IMR-90 (cell line): ENCODE measurements at regions not wholly inside any gene's neighbourhood (a gene's known extent, or its start where the extent isn't known, plus 50 kb on each side); places are given as distances from the start of the nearest gene placed in this dataset.

Experiments used
- ATAC-seq: fragments of 200-7000 bp; cut with Tn5 transposase; 2 replicates; pipeline ENCODE4 v1.9.1; 2020; ENCODE audit warnings: low read depth, mild to moderate bottlenecking, moderate library complexity
- BruUV-seq: library from RNA; stranded (reverse); fragments of 400-500 nt; replicated peaks from 2 replicates; lab custom pipeline; 2021; lab: Mats Ljungman, UMichigan
- CTCF ChIA-PET: fragments of 300-600 bp; formaldehyde crosslinking; extraction: SDS; loops from one replicate; lab custom pipeline; 2021; ENCODE audit warnings: antibody characterized with exemption; lab: Yijun Ruan, JAX
- POLR2A ChIA-PET: fragments of 300-600 bp; sonication (Branson Sonifier 250); formaldehyde crosslinking; loops from one replicate; lab custom pipeline; 2022; ENCODE audit warnings: antibody characterized with exemption; ENCODE audit not compliant: unreplicated experiment; lab: Charles Lee
- DNase-seq: peaks from one replicate; pipeline ENCODE4 v3.0.0; 2013
- H2AFZ ChIP-seq: replicated peaks from 2 replicates; pipeline ENCODE3; 2013; ENCODE audit warnings: low read length, mild to moderate bottlenecking; ENCODE audit not compliant: poor library complexity
- H2AK5ac ChIP-seq: 2 replicates; pipeline ENCODE4 v1.6.1; 2013; ENCODE audit warnings: low read depth, low read length, inconsistent platforms
- H2AK9ac ChIP-seq: replicated peaks from 2 replicates; pipeline ENCODE3; 2013; ENCODE audit warnings: mild to moderate bottlenecking, low read depth, low read length, moderate library complexity; ENCODE audit not compliant: poor library complexity
- H2BK120ac ChIP-seq: 2 replicates; pipeline ENCODE4 v1.6.1; 2013; ENCODE audit warnings: low read depth, low read length, inconsistent platforms
- H2BK15ac ChIP-seq: 3 replicates; pipeline ENCODE4 v1.6.1; 2013; ENCODE audit warnings: low read depth, low read length, inconsistent platforms
- H2BK20ac ChIP-seq: 2 replicates; pipeline ENCODE4 v1.6.1; 2013; ENCODE audit warnings: low read depth, mild to moderate bottlenecking, inconsistent platforms, low read length, moderate library complexity
- H2BK5ac ChIP-seq: 2 replicates; pipeline ENCODE4 v1.6.1; 2013; ENCODE audit warnings: mild to moderate bottlenecking, low read depth, low read length, inconsistent platforms; ENCODE audit not compliant: poor library complexity, severe bottlenecking
- H3K14ac ChIP-seq: replicated peaks from 2 replicates; pipeline ENCODE4 v1.6.1; 2013; ENCODE audit warnings: low read depth, low read length, inconsistent platforms
- H3K18ac ChIP-seq: 2 replicates; pipeline ENCODE4 v1.6.1; 2013; ENCODE audit warnings: low read depth, low read length, control low read depth
- H3K23ac ChIP-seq: 2 replicates; pipeline ENCODE4 v1.6.1; 2013; ENCODE audit warnings: low read depth, low read length, inconsistent platforms
- H3K27ac ChIP-seq: 2 replicates; pipeline ENCODE4 v1.5.1; 2013; ENCODE audit warnings: mild to moderate bottlenecking, control low read depth, low read length; ENCODE audit not compliant: insufficient read depth
- H3K27me3 ChIP-seq: 2 replicates; pipeline ENCODE4 v1.6.1; 2013; ENCODE audit warnings: low read length; ENCODE audit not compliant: control insufficient read depth, insufficient read depth
- H3K36me3 ChIP-seq: 2 replicates; pipeline ENCODE4 v1.6.1; 2013; ENCODE audit warnings: low read length, mixed read lengths; ENCODE audit not compliant: control insufficient read depth, insufficient read depth
- H3K4ac ChIP-seq: 2 replicates; pipeline ENCODE4 v1.6.1; 2013; ENCODE audit warnings: low read depth, low read length, inconsistent platforms
- H3K4me1 ChIP-seq: 2 replicates; pipeline ENCODE4 v1.6.1; 2013; ENCODE audit warnings: low read length, mixed read lengths; ENCODE audit not compliant: control insufficient read depth, insufficient read depth
- H3K4me2 ChIP-seq: 2 replicates; pipeline ENCODE4 v1.6.1; 2013; ENCODE audit warnings: low read depth, mild to moderate bottlenecking, control low read depth, low read length, moderate library complexity
- H3K4me3 ChIP-seq: 2 replicates; pipeline ENCODE4 v1.5.1; 2013; ENCODE audit warnings: low read depth, mild to moderate bottlenecking, control low read depth, low read length, moderate library complexity; ENCODE audit not compliant: insufficient read depth
- H3K56ac ChIP-seq: 2 replicates; pipeline ENCODE4 v1.6.1; 2013; ENCODE audit warnings: low read length, inconsistent platforms; ENCODE audit not compliant: insufficient read depth; ENCODE audit errors: extremely low read depth
- H3K79me1 ChIP-seq, 2 experiments: 2 replicates each; pipeline ENCODE4 v1.6.1; 2013; ENCODE audit warnings: low read length in 2 of 2, inconsistent platforms in 1 of 2, low read depth in 1 of 2
- H3K9ac ChIP-seq: 2 replicates; pipeline ENCODE4 v1.6.1; 2013; ENCODE audit warnings: low read depth, low read length, control low read depth
- H3K9me1 ChIP-seq: 2 replicates; pipeline ENCODE4 v1.6.1; 2013; ENCODE audit warnings: low read length, inconsistent platforms; ENCODE audit not compliant: insufficient read depth
- H3K9me3 ChIP-seq: 2 replicates; pipeline ENCODE4 v1.6.1; 2013; ENCODE audit warnings: low read length; ENCODE audit not compliant: control insufficient read depth, insufficient read depth
- H4K20me1 ChIP-seq: 2 replicates; pipeline ENCODE4 v1.6.1; 2013; ENCODE audit warnings: low read length, inconsistent platforms; ENCODE audit not compliant: insufficient read depth
- H4K5ac ChIP-seq: 2 replicates; pipeline ENCODE4 v1.6.1; 2013; ENCODE audit warnings: mild to moderate bottlenecking, low read depth, low read length, control low read depth
- H4K8ac ChIP-seq, 2 experiments: 2 replicates each; pipeline ENCODE4 v1.6.1; 2013; ENCODE audit warnings: low read depth in 2 of 2, low read length in 2 of 2, control low read depth in 1 of 2, inconsistent platforms in 1 of 2
- H4K91ac ChIP-seq: 2 replicates; pipeline ENCODE4 v1.6.1; 2013; ENCODE audit warnings: low read depth, low read length, inconsistent platforms; ENCODE audit not compliant: insufficient read depth
- BHLHE40 ChIP-seq: fragments of 150-350 bp; IDR thresholded peaks from 2 replicates; pipeline ENCODE4 v1.6.1; 2016; ENCODE audit warnings: mild to moderate bottlenecking, low read depth, low read length
- CEBPB ChIP-seq: IDR thresholded peaks from 2 replicates; pipeline ENCODE4 v1.6.1; 2012; ENCODE audit warnings: low read depth, low read length, improper control_type of control experiment
- CHD1 ChIP-seq: IDR thresholded peaks from 2 replicates; pipeline ENCODE4 v1.6.1; 2012; ENCODE audit warnings: low read depth, low read length, improper control_type of control experiment
- ELK1 ChIP-seq: fragments of 150-350 bp; IDR thresholded peaks from 2 replicates; pipeline ENCODE4 v1.6.1; 2016; ENCODE audit warnings: low read depth, mild to moderate bottlenecking, low read length, moderate library complexity, borderline replicate concordance
- FOS ChIP-seq: fragments of 150-350 bp; IDR thresholded peaks from 2 replicates; pipeline ENCODE4 v1.6.1; 2016; ENCODE audit warnings: low read depth, low read length
- MAFK ChIP-seq: IDR thresholded peaks from 2 replicates; pipeline ENCODE4 v1.6.1; 2012; ENCODE audit warnings: low read depth, low read length, improper control_type of control experiment
- MAZ ChIP-seq: IDR thresholded peaks from 2 replicates; pipeline ENCODE4 v1.6.1; 2012; ENCODE audit warnings: low read depth, mild to moderate bottlenecking, low read length, improper control_type of control experiment, moderate library complexity, borderline replicate concordance
- MXI1 ChIP-seq: IDR thresholded peaks from 2 replicates; pipeline ENCODE4 v1.6.1; 2012; ENCODE audit warnings: low read depth, mild to moderate bottlenecking, low read length, moderate library complexity, borderline replicate concordance
- NFE2L2 ChIP-seq: fragments of 150-350 bp; IDR thresholded peaks from 2 replicates; pipeline ENCODE4 v1.6.1; 2016; ENCODE audit warnings: low read depth, mild to moderate bottlenecking, low read length
- POLR2A ChIP-seq: IDR thresholded peaks from 2 replicates; pipeline ENCODE4 v1.6.1; 2012; ENCODE audit warnings: mild to moderate bottlenecking, low read depth, low read length
- RAD21 ChIP-seq: IDR thresholded peaks from 2 replicates; pipeline ENCODE4 v1.6.1; 2012; ENCODE audit warnings: low read length, improper control_type of control experiment
- RCOR1 ChIP-seq: IDR thresholded peaks from 2 replicates; pipeline ENCODE4 v1.6.1; 2012; ENCODE audit warnings: mild to moderate bottlenecking, low read length, improper control_type of control experiment; ENCODE audit not compliant: insufficient replicate concordance
- RFX5 ChIP-seq: IDR thresholded peaks from 2 replicates; pipeline ENCODE4 v1.8.0; 2012; ENCODE audit warnings: low read depth, mild to moderate bottlenecking, low read length, moderate library complexity
- SMC3 ChIP-seq: fragments of 150-350 bp; IDR thresholded peaks from 2 replicates; pipeline ENCODE4 v1.6.1; 2016; ENCODE audit warnings: low read depth, mild to moderate bottlenecking, antibody characterized with exemption, low read length, moderate library complexity
- USF2 ChIP-seq: fragments of 150-350 bp; IDR thresholded peaks from 2 replicates; pipeline ENCODE4 v1.6.1; 2017; ENCODE audit warnings: mild to moderate bottlenecking, antibody characterized with exemption, low read length, low read depth
- WGBS, 2 experiments: methylation state at CpG; one replicate each; pipeline versions ENCODE4 v1.1.5 to v1.1.7; 2013; ENCODE audit warnings: missing lambda C conversion rate in 2 of 2; ENCODE audit not compliant: insufficient read length in 1 of 2; ENCODE audit errors: extremely low coverage in 2 of 2; 5-methylcytosine and 5-hydroxymethylcytosine counted together
- dilution Hi-C: fragments of 300-500 bp; cut with HindIII; formaldehyde crosslinking; loops from one replicate; pipeline ENCODE4 v1.14.3; 2018; ENCODE audit warnings: low sequenced_read_pairs; ENCODE audit not compliant: unreplicated experiment
- in situ Hi-C: fragments of 300-500 bp; cut with MboI; formaldehyde crosslinking; loops from 3 replicates; pipeline ENCODE4 v1.14.3; 2019; ENCODE audit warnings: low sequenced_read_pairs, inconsistent platforms, mixed read lengths
- intact Hi-C: fragments of 100-400 bp; cut with micrococcal nuclease; formaldehyde crosslinking; loops from 2 replicates; pipeline ENCODE4 v1.10.0; 2022
- TF ChIP-seq, protein P1 (sequence below): conservative IDR thresholded peaks from 2 replicates; pipeline ENCODE4 v1.5.1; 2012; ENCODE audit warnings: mild to moderate bottlenecking, low read depth, low read length, improper control_type of control experiment

DNA sequence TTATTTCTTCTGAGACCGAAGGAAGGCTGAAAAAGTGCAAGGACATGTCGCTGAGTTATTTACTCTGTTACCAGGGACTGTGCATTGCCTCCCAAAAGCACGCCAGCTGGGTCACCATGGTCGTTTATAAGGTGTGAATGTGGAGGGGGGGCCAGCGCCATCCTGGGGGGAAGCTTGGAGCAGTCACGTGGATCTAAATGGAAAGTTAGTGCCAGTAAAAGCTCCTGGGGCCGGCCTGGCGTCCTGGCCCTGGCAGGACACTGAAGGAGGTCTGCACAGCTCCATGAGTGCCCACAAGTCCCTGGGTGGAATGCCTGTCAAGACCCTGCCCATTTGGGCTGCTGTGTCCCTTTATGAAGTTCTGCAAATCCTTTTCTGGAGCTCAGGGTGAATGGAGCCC, 82.6 kb downstream of the C16orf95 start:
- WGBS, 2 experiments: 71% methylated on average over 6 of the region's 8 CpGs; no CpG with 5 or more reads in 1 of the 2 experiments
- no peak overlapping the region for H3K4ac ChIP-seq
- H4K8ac ChIP-seq: no peak overlapping the region
- no peaks in the 10 kb centered on the region for H3K36me3 ChIP-seq
- H3K9ac ChIP-seq: no peak overlapping the region
- dilution Hi-C loops: no loop called here
- no peak overlapping the region for H3K27ac ChIP-seq
- H3K79me1 ChIP-seq: no peaks in the 10 kb centered on the region
- H3K23ac ChIP-seq: no peak overlapping the region
- no TSS peak for BruUV-seq
- no peak overlapping the region for H2AK9ac ChIP-seq
- DNase-seq (no peak), ATAC-seq (no peak)
- no peak overlapping the region for H2BK15ac ChIP-seq
- H3K4me2 ChIP-seq: no peak overlapping the region
- ChIA-PET POLR2A (no interaction called here), CTCF (interaction anchor here (0.7 to 1.2 kb wide), 4 partner anchors 34 to 753 kb away, joined by 3 read pairs; no protein-coding TSS in a partner anchor)
- TF ChIP-seq NFE2L2 (no peak), MAZ (no peak), FOS (no peak), CHD1 (no peak), RFX5 (no peak), POLR2A (no peak), RAD21 (no peak), USF2 (no peak), BHLHE40 (no peak), MAFK (no peak), ELK1 (no peak), RCOR1 (no peak), MXI1 (no peak), SMC3 (no peak), CEBPB (no peak)
- TF ChIP-seq, protein P1, sequence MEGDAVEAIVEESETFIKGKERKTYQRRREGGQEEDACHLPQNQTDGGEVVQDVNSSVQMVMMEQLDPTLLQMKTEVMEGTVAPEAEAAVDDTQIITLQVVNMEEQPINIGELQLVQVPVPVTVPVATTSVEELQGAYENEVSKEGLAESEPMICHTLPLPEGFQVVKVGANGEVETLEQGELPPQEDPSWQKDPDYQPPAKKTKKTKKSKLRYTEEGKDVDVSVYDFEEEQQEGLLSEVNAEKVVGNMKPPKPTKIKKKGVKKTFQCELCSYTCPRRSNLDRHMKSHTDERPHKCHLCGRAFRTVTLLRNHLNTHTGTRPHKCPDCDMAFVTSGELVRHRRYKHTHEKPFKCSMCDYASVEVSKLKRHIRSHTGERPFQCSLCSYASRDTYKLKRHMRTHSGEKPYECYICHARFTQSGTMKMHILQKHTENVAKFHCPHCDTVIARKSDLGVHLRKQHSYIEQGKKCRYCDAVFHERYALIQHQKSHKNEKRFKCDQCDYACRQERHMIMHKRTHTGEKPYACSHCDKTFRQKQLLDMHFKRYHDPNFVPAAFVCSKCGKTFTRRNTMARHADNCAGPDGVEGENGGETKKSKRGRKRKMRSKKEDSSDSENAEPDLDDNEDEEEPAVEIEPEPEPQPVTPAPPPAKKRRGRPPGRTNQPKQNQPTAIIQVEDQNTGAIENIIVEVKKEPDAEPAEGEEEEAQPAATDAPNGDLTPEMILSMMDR: no peak
- no peaks in the 10 kb centered on the region for H3K9me1 ChIP-seq
- no peaks in the 10 kb centered on the region for H4K20me1 ChIP-seq
- no peak overlapping the region for H4K5ac ChIP-seq
- no peak overlapping the region for H4K91ac ChIP-seq
- peaks cover 6% of the 10 kb centered on the region for H3K9me3 ChIP-seq
- H3K4me3 ChIP-seq: no peak overlapping the region
- no peak overlapping the region for H2BK120ac ChIP-seq
- in situ Hi-C loops: no loop called here
- intact Hi-C loops: no loop called here
- H3K27me3 ChIP-seq: peaks cover 14% of the 10 kb centered on the region
- H3K14ac ChIP-seq: no peak overlapping the region
- no peak overlapping the region for H3K18ac ChIP-seq
- no peak overlapping the region for H2BK5ac ChIP-seq
- H3K4me1 ChIP-seq: no peaks in the 10 kb centered on the region
- H2BK20ac ChIP-seq: no peak overlapping the region
- no peak overlapping the region for H2AK5ac ChIP-seq
- no peak overlapping the region for H3K56ac ChIP-seq
- peak overlapping the region; percentile 10 for H2AFZ ChIP-seq
